COLO668 (cell line): ENCODE measurements at regions not wholly inside any gene's neighbourhood (a gene's known extent, or its start where the extent isn't known, plus 50 kb on each side); places are given as distances from the start of the nearest gene placed in this dataset.
"Not testable (repeated sequence)": the region's sequence is repeated elsewhere in the genome, so short reads cannot be mapped to it uniquely, and the experiment has no call there.

Source experiments
- DNase-seq: peaks from one replicate; lab custom pipeline; 2025; ENCODE audit not compliant: unreplicated experiment; lab: John Stamatoyannopoulos, UW

DNA sequence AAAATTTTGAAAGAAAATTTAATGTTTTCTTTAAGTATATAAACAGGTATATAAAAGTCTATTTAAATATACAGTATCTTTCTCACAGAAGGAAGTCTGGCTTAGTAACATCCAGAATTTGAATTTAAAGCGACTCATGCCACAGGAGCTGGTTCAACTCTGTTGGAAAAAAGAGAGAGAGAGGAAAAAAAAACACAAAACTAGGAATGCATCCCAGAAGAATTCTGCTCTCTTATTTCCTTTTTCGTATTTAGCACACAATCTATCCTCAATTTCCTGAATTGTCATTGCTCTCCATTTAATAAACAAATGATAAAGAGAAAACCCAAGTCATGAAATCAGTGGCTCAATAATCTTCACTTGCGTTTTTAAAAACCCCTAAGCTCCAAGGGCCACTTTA, 107.5 kb upstream of the SCAF8 start:
- DNase-seq, result no peak

DNA sequence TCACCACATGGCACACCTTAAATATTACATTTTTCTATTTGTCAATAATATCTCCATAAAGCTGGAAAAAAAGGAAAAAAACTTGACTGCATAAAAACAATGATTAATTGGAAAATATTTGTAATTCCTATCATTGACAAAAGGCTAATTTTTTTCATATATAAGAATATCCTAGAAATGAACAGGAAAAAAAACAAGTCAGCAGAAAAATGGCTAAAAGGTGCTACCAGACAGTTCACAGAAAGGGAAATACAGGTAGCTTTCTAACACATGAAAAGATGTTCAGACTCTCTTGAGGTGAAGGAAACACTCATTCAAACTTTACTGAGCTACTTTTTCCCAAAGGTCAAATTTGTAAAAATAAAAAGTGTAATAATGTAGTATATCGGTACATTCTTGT, 104.1 kb upstream of the SCAF8 start:
- no peak for DNase-seq

DNA sequence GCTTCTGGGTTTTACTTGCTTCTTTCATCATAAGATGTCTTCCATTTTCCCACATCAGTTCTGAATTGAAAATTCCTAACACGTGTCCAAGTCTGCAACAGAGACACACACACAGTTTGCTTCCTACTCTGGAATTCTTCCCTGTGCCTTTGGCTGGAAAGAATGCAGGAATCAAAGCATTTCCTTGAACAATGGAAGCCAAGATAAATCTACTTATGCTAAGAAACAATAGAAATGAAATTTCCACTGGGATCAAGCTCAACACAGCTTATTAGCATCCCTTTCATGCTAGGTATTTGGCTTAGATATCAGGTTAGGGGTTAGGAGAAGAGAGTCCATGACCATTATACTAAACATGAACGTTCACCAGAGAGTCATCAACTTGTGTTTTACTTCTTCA, 101.1 kb upstream of the SCAF8 start:
- no peak for DNase-seq

DNA sequence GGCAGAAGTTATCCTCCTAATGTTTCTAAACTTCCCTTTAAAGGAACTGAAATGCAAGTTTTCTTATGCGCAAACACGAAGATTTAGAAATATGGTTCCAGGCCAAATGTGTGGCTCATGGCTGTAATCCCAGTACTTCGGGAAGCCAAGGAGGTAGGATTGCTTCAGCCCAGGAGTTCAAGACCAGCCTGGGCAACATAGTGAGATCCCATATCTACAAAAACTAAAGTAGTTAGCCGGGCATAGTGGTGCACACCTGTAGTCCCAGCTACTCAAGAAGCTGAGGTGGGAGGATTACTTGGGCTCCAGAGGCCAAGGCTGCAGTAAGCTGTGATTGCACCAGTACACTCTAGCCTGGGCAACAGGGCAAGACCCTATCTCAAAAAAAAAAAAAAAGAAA, 95.8 kb upstream of the SCAF8 start:
- no peak for DNase-seq

DNA sequence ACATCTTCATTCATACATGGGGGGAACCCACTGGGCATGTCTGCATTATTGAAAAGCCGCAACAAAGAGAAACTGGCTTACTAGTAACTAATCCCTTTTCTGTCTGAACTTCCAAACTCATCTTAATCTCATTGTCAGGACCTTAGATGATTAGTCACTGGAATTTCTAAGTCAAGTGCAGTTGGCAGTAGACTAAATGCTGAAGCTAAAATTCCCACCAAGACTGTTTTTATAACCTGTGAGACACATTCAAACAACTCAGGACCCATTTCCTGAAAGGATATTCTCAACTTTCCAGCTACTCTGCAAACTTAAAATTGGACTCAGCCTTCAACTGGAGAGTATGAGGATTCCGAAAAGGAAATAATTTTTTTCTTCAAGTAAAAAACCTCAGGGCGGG, 94.8 kb upstream of the SCAF8 start:
- no peak for DNase-seq

DNA sequence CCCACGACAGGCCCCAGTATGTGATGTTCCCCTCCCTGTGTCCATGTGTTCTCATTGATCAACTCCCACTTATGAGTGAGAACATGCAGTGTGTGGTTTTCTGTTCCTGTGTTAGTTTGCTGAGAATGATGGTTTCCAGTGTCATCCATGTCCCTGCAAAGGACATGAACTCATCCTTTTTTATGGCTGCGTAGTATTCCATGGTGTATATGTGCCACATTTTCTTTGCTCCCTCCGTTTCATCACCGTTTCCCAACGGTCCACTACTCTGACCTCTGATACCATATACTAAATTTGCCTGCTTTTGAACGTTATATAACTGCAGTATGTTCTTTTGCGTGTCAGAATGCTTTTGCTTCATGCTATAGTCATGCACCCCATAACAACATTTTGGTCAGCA, 94.0 kb upstream of the SCAF8 start:
- not testable (repeated sequence) for DNase-seq

DNA sequence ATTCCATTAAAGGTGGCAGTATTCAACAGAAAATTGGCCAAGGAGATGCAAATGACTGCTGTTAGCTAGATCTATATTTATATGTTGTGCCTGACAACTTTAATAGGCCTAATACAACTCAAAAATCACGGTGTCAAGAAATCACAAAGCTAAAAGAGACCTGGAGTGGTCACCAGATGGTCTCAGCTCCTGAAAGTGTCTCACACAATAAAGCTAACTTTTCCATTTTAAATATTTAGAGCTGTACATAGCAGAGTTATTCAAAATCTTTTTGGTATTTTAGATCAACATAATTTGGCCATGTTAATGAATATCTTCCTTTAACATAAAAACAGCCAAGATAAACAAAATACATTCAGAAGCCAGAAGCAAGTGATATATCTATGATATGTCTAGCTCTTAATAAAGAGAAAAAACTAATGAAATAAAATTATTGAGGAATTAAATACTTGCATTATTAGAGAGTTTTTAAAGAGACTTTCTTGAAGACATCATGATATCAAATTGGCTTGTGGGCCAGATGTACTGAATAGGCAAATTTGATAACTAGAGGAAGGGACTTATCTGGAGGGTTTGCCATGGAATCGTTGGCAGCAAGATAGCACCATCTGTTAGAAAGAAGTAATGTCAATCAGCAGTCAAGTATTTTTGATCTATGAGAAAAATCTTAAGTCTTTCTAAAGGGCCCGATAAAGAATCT, 84.9 kb upstream of the SCAF8 start:
- no peak for DNase-seq

DNA sequence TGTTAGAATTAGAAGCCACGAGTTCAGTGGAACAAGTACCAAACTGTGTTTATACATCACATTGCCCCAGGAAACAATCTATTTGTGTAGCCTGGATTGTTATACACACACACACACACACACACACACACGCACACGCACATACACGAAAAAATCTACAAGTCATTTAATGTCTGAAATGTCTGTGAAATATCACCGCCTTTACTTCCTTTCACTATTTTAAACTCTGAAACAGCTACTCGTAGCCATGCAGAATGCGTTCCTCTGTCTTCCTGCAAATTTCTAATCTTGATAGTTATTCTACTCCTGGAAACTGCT, 84.4 kb upstream of the SCAF8 start:
- no peak for DNase-seq

DNA sequence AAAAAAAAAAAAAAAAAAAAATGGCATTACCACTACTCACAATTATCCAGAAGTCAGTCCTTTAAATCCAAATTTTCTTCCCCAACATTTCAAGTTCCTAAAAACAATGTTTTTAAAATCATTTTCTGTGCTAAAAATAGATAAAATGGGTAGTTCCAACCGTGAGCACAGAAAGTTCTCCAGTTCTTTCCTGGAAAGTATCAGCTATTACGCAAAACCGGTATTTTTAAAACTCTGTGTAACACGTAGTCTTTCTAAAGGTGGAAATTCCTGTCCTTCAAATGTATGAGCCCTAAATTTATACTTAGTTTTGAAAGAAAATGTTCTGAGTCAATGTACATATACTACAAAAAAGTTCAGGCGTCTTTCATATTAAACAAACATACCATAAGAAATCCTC, 83.5 kb upstream of the SCAF8 start:
- no peak for DNase-seq

DNA sequence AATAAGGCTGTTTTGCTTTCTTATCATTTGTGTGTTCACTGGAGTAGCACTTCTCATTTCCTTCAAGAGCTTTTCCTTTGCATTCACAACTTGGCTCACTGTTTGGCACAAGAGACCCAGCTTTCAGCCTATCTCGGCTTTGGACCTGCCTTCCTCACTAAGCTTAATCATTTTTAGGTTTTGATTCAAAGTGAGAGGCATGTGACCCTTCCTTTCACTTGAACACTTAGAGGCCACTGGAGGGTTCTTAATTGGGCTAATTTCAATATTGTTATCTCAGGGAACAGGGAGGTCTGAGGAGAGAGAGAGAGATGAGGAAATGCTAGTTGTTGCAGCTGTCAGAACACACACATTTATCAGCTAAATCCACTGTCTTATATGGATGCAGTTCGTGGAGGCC, 82.9 kb upstream of the SCAF8 start:
- no peak for DNase-seq

DNA sequence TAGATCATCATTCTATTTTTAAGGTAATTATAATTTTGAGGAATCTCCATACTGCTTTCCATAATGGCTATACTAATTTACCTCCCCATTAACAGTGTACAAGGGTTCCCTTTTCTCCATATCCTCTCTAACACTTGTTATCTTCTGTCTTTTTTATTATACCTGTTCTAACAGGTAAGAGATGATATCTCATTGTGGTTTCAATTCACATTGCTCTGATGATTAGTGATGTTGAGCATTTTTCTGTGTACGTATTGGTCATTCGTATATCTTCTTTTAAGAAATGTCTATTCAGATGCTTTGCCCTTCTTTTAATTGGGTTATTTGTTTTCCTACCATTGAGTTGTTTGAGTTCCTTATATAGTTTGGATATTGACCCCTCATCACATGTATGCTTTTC, 81.6 kb upstream of the SCAF8 start:
- DNase-seq, result no peak

DNA sequence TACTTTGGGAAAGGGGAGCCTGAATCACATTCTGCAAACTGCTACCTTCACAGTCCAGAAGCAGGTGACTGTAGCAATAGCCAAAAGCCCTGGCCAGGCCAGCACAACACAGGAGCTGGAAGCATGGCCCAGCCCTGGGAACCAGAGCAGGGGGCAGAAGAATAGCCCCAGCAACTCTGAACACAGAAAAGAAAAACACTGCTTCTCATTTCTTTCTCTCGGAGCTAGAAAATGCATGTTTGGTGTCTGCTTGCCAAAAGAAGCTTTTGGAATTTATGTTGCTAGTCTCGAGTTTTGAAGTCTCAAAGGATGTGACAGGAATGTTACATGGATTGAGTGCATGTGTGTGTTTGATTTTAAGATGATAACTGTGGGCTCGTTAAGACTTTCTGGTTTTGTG, 79.8 kb upstream of the SCAF8 start:
- DNase-seq, result no peak

DNA sequence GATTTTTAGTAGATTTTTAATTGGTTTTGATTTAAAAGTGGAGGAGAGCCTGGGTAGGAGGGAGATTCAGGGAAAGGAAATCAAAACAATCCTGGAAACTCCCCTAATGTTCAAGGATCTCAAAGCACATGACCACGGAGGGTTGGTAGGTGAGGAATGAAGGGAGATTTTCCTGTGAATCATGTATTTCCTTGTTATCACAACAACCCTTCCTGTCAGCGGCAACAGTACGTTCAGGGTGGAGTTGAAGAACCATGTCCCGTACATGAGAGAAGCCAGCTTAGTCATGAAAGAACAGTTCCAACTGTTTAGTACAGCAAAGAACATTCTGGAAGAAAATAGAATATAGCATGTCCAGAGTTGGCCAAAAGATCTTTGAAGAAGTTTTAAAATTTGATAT, 79.4 kb upstream of the SCAF8 start:
- DNase-seq, result no peak

DNA sequence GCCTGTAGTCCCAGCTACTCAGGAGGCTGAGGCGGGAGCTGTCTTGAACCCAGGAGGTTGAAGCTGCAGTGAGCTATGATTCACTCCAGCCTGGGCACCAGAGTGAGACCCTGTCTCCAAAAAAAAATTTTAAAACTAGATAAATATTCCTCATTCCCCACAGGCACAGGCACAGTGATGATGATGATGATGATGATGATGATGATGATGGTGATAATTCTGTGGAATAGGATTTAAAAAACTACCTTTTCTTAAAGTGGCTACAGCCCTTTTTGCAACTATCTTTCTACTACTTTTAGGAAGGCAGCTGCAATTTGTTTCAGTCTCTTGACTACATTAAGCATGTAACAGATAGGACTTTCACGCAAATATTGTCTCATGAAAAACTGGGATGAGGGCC, 76.6 kb upstream of the SCAF8 start:
- DNase-seq, result no peak

DNA sequence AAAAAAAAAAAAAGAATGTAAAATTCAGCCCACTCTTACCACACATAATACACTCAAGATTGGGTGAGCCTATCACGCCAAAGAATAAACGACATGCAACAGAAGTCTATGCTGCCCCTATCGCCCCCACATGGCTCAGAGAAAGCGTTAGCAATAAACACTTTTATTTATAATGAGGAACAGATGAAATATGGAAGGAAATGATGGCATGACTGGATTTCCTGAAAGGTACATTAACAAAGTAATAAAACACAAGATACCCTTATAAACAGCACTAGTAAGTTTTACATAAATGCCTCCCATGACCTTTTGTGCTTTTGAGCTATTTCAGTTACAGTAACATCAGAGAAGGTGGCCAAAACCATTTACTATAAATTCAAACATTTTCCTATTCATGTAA, 71.4 kb upstream of the SCAF8 start:
- DNase-seq, result no peak

DNA sequence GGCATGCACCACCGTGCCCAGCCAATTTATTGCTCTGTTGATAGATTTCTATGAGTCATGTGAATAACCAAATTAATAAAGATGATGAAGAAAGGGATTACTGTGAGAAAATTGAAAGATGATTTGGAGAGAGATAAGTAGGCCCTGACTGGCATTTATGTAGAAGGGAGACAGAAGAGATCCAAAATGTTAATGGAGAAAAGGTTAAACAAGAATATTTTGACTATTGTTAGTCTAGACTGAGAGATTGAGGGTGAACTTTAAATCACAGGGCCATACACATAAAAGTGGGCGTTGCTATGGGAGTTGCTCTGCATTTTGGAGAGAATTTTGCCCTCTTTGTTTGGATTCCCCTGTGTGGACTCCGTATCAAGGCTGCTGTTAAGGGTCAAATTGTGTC, 68.9 kb upstream of the SCAF8 start:
- DNase-seq, result no peak

DNA sequence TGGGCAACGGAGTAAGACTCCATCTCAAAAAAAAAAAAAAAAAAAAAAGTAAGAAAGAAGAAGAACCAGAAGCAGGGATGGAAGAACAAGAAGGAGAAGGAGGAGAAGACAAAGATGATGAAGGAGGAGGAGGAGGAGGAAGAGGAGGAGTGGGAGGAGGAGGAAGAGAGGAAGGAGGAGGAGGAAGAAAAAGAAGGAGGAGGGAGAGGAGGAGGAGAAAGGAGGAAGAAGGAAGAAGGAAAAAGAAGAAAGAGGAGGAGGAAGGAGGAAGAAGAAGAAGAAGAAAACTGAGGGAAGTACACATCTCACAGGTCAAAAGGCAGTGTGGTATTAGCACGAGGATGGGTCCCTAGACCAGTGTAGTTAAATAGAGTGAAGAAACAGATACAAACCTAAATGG, 65.1 kb upstream of the SCAF8 start:
- no peak for DNase-seq

DNA sequence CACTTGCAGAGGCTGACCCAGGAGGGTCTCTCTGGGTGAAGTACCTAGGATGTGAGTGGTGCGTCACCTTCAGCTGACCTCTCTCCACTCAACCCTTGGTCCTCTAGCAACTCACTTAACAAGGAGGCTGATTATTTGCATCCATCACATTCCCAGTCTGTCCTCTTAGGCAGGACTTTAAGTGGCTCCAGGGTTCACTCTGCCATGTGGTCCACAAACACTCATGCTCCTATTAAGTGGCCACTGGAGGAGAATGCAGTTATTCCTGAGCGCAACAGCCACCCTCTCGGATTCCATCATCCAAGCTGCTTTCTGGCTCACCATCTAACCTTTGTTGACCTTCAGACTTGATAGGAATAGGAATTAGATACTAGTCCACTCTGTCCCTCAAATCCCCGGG, 61.1 kb upstream of the SCAF8 start:
- DNase-seq, result no peak

DNA sequence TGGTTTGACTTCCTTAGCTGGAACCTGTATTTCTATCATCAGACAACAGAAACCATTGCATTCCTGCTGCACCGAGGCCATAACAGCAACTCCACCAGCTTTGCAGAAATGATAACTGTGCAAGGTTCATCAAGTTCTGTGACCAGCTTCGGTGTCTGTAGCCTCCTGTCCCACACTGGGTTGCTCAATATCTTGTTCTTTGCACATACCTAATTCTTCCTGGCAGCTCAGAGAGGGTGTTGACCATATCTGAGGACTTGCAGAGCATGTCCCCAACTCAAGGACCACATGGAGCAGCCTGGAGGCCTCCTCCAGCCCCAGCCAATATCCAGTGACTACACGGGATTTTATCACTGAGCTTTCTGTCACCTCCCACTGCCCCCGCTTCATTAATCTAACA, 59.3 kb upstream of the SCAF8 start:
- DNase-seq, result no peak

DNA sequence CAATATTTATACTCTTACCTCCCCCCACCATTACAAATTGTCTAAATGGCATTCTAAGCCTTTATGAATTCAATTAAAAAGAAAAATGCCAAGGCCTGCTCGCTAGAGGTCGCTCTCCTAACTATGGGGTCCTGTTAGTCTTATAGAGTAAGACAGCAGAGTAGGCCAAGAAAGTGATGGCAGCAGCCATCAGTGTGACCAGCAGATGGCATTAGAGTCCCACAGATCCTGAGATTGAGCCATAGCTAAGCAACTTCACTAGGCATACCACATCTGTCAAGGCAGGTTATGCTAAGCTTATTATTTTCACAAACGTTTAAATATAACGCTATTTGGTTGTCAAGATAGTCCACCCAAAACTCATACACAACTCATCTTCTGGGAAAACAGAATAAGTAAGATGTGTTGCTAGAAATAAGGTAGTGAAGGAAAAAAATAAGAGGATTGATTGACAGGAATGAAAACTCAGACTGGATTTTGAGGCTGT, 57.6 kb upstream of the SCAF8 start:
- DNase-seq, result peak; percentile 85

DNA sequence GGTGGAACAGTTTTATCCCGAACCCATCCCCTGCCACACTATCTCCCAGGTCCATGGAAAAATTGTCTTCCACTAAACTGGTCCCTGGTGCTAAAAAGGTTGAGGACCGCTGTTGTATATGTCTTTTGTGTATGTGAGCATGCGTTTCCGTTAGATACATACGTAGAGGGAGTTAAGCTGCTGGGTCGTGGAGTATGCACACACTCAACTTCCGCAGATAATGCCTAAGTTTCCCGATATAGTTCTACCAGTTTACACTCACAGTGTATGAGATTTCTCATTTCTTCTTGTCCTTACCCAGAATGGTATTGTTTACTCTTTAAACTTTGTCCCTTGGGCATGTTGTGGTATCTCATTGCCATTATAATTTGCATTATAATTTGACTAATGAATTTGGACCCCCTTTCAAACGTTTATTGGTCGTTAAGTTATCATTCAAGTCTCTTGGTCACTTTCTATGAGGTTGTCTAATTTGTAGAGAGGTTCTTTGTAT, 50.5 kb upstream of the SCAF8 start:
- DNase-seq, result no peak
